ENCODE measurements at regions not wholly inside any gene's neighbourhood (a gene's known extent, or its start where the extent isn't known, plus 50 kb on each side); places are given as distances from the start of the nearest gene placed in this dataset.

DNA sequence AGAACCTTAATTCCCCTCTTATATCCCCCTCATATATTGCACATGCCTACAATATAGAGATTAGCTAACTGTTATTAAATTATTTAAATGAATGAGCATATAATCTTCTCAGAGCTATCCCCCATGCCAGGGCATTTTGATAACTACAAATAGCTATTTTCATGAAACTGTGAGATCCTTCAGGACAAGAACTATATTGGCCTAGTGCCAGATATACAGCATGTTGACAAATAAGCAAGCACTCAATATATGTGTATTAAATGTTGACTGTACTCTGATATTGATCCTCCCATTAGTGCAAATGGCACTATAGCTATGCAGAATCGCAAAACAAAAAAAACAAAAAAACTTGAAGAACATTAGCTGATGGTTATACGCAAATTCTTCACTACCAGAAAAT is 134.1 kb upstream of the OTX2 start:
- H3K79me2 ChIP-seq = no peaks in the 10 kb centered on the region
- no peak overlapping the region for H3K27ac ChIP-seq
- no peaks in the 10 kb centered on the region for H4K20me1 ChIP-seq (ENCODE audit: insufficient read depth, poor library complexity, severe bottlenecking)
- DNase-seq (ENCODE audit: low spot score) = no peak
- no peaks in the 10 kb centered on the region for H3K36me3 ChIP-seq (replicated peaks; ENCODE audit: insufficient read depth, low read depth)
- WGBS (ENCODE audit: low lambda C conversion rate, missing lambda C conversion rate) = 93% methylated on average over 2 of the region's 2 CpGs
- TF ChIP-seq EZH2phosphoT487 (IDR thresholded peaks at IDR 0.05; ENCODE audit: low read depth, severe bottlenecking, unreplicated experiment) (no peak), EZH2 (IDR thresholded peaks at IDR 0.05; ENCODE audit: borderline replicate concordance) (no peak)
- TF ChIP-seq, protein P1, sequence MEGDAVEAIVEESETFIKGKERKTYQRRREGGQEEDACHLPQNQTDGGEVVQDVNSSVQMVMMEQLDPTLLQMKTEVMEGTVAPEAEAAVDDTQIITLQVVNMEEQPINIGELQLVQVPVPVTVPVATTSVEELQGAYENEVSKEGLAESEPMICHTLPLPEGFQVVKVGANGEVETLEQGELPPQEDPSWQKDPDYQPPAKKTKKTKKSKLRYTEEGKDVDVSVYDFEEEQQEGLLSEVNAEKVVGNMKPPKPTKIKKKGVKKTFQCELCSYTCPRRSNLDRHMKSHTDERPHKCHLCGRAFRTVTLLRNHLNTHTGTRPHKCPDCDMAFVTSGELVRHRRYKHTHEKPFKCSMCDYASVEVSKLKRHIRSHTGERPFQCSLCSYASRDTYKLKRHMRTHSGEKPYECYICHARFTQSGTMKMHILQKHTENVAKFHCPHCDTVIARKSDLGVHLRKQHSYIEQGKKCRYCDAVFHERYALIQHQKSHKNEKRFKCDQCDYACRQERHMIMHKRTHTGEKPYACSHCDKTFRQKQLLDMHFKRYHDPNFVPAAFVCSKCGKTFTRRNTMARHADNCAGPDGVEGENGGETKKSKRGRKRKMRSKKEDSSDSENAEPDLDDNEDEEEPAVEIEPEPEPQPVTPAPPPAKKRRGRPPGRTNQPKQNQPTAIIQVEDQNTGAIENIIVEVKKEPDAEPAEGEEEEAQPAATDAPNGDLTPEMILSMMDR (IDR thresholded peaks at IDR 0.05; ENCODE audit: poor library complexity) = no peak
- no peaks in the 10 kb centered on the region for H3K9me3 ChIP-seq (ENCODE audit: low read depth)
- no peaks in the 10 kb centered on the region for H3K9me2 ChIP-seq (replicated peaks; ENCODE audit: insufficient read depth)
- no peaks in the 10 kb centered on the region for H3K27me3 ChIP-seq
- no peak overlapping the region for H3K4me2 ChIP-seq
- H3K4me1 ChIP-seq (ENCODE audit: insufficient read depth) = no peaks in the 10 kb centered on the region
- no peak overlapping the region for H3K4me3 ChIP-seq
- H2AFZ ChIP-seq = no peak overlapping the region

DNA sequence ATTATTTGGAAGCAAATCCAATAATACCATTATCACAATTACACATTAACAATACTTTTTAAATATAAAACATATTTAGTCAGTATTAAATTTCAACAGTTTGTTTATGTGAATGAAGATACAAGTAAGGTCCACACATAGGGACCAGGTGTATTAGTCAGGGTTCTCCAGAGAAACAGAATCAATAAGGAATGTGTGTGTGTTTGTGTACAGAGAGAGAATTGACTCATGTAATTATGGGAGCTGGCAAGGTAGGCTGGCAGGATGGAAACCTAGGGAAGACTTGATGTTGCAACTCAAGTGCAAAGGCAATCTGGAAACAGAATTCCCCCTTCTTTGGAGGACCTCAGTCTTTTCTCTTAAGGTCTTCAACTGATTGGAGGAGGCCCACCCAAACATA is 123.2 kb upstream of the OTX2 start:
- Histone ChIP-seq H3K9me3 (ENCODE audit: low read depth) (no peaks in the 10 kb centered on the region), H3K9me2 (replicated peaks; ENCODE audit: insufficient read depth) (no peaks in the 10 kb centered on the region), H3K79me2 (no peaks in the 10 kb centered on the region), H3K27me3 (no peaks in the 10 kb centered on the region), H3K4me3 (no peak overlapping the region), H4K20me1 (ENCODE audit: insufficient read depth, poor library complexity, severe bottlenecking) (no peaks in the 10 kb centered on the region), H3K36me3 (replicated peaks; ENCODE audit: insufficient read depth, low read depth) (no peaks in the 10 kb centered on the region), H3K27ac (no peak overlapping the region), H3K4me1 (ENCODE audit: insufficient read depth) (no peaks in the 10 kb centered on the region), H3K4me2 (no peak overlapping the region), H2AFZ (no peak overlapping the region)
- no peak for DNase-seq (ENCODE audit: low spot score)
- no peak for TF ChIP-seq EZH2phosphoT487 (IDR thresholded peaks at IDR 0.05; ENCODE audit: low read depth, severe bottlenecking, unreplicated experiment)
- TF ChIP-seq EZH2 (IDR thresholded peaks at IDR 0.05; ENCODE audit: borderline replicate concordance) = no peak
- TF ChIP-seq, protein P1 (IDR thresholded peaks at IDR 0.05; ENCODE audit: poor library complexity) = no peak

DNA sequence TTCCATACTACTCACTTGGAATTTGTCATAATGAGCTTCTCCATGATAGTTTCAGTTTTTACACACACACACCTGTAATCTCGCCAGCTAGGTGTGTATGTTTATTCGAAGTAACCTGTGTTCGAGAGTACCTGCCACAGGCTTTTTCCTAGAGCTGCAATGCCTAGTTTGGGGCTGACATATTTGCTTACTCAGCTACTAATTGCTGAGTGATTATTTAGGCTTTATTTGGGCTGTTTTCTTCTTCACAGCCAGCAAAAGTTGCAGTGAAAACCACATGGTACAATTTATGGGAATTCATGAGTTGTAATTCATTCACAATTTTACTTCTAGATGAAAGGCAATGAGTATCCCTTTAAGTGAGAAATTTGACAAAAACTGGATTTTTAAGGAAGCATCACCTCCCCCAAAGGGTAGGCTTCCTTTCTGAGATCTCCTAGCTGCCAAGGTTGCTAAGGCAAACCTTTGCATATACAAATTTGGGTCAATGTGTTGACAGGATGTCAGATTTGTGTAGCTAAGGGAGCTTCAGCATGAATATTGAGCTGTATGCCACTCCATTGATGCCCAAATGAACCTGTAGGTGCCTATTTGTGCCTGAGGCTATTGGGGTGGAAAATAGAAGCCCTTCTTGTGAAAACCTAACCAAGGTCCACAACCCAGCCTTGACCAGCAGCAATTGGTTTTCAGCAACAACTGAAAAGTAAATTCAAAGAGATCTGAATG is 108.7 kb upstream of the OTX2 start:
- no peaks in the 10 kb centered on the region for H3K4me1 ChIP-seq (ENCODE audit: insufficient read depth)
- no peak for TF ChIP-seq EZH2phosphoT487 (IDR thresholded peaks at IDR 0.05; ENCODE audit: low read depth, severe bottlenecking, unreplicated experiment)
- TF ChIP-seq EZH2 (IDR thresholded peaks at IDR 0.05; ENCODE audit: borderline replicate concordance) = no peak
- TF ChIP-seq, protein P1 (IDR thresholded peaks at IDR 0.05; ENCODE audit: poor library complexity) = no peak
- DNase-seq (ENCODE audit: low spot score) = no peak

More for the DNA sequence above, 108.7 kb upstream of the OTX2 start:
- no peaks in the 10 kb centered on the region for H3K79me2 ChIP-seq
- H3K27ac ChIP-seq = no peak overlapping the region
- H3K4me2 ChIP-seq = no peak overlapping the region
- H3K27me3 ChIP-seq = no peaks in the 10 kb centered on the region
- H3K4me3 ChIP-seq = no peak overlapping the region
- H3K9me3 ChIP-seq (ENCODE audit: low read depth) = no peaks in the 10 kb centered on the region
- no peak overlapping the region for H2AFZ ChIP-seq
- H3K36me3 ChIP-seq (replicated peaks; ENCODE audit: insufficient read depth, low read depth) = no peaks in the 10 kb centered on the region
- no peaks in the 10 kb centered on the region for H3K9me2 ChIP-seq (replicated peaks; ENCODE audit: insufficient read depth)
- H4K20me1 ChIP-seq (ENCODE audit: insufficient read depth, poor library complexity, severe bottlenecking) = no peaks in the 10 kb centered on the region
- WGBS (ENCODE audit: low lambda C conversion rate, missing lambda C conversion rate) = 63% methylated on average over 3 of the region's 3 CpGs

Measured in hepatocyte (in vitro differentiated cells).